Right atrium auricular region (tissue), 2 donors: ENCODE measurements at regions not wholly inside any gene's neighbourhood (a gene's known extent, or its start where the extent isn't known, plus 50 kb on each side); places are given as distances from the start of the nearest gene placed in this dataset.

Source experiments
- DNase-seq: peaks from one replicate; pipeline ENCODE4 v3.0.0-alpha.2; 2019; ENCODE audit warnings: low spot score
- H3K27ac ChIP-seq, 2 donors: fragments of 200-600 bp; sonication (generic); 1 replicate in 1 of 2; 2 replicates in 1 of 2; pipeline ENCODE4 v1.5.1; 2016 to 2019
- H3K27me3 ChIP-seq, 2 donors: fragments of 200-600 bp; sonication (generic); one replicate each; pipeline versions ENCODE4 v1.5.1 to v1.6.0; 2017 to 2019
- H3K36me3 ChIP-seq: fragments of 200-600 bp; sonication (generic); one replicate; pipeline ENCODE4 v1.5.1; 2016
- H3K4me1 ChIP-seq, 2 donors: fragments of 200-600 bp; sonication (generic); one replicate each; pipeline versions ENCODE4 v1.5.1 to v1.6.0; 2017 to 2019
- H3K4me3 ChIP-seq, 2 donors: fragments of 200-600 bp; sonication (generic); 1 replicate in 1 of 2; 2 replicates in 1 of 2; pipeline ENCODE4 v1.5.1; 2017 to 2019; ENCODE audit warnings: mild to moderate bottlenecking in 1 of 2, moderate library complexity in 1 of 2
- H3K9me3 ChIP-seq, 2 donors: fragments of 200-600 bp; sonication (generic); one replicate each; pipeline ENCODE4 v1.5.1; 2019
- CTCF ChIP-seq, 2 donors: fragments of 200-600 bp; sonication (generic); IDR thresholded peaks; one replicate each; pipeline ENCODE4 v1.5.1; 2019; ENCODE audit warnings: antibody characterized with exemption in 2 of 2

DNA sequence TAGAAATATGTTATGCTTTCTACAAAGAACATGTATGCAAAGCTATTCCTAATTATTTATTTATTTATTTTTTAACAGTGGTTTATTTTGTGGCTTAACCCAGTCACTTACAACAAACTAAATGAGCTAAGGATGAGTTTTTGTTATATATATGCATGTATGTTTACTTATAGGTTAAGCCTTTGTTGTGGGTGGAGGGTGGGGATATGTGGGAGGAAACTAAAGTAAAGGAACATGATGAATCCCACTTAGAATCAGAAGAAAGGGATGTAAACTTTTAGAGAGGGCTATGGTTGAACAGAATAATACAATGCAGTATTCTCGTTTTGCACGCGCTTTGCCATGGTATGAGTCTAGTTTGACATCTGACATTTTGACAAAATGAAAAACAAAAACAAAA lies 321.0 kb upstream of the RUNX1 start:
- no peak overlapping the region for H3K4me3 ChIP-seq
- H3K27ac ChIP-seq: no peak overlapping the region
- DNase-seq: no peak
- no peaks in the 10 kb centered on the region for H3K9me3 ChIP-seq
- TF ChIP-seq CTCF (IDR thresholded peaks at IDR 0.05): no peak
- H3K27me3 ChIP-seq: no peaks in the 10 kb centered on the region
- H3K4me1 ChIP-seq: no peaks in the 10 kb centered on the region
- H3K36me3 ChIP-seq: no peaks in the 10 kb centered on the region

DNA sequence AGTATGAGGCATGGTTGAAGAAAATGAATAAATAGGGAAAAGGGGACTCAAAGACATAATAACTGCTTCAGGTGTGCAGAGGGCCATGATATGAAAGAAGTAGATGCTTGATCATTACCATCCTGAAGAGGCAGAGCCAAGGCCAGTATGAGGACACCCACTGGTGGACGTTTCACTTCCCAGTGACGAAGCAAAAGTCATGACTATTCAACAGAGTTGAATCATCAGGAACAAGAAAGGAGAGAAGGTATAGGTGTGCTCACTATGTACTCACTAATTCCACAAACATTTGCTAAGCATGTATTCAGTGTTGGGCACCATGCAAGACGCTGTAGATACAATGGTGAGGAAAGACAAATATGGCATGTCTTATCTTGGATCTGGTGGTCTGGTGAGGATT lies 319.2 kb upstream of the RUNX1 start:
- no peaks in the 10 kb centered on the region for H3K27me3 ChIP-seq
- H3K4me1 ChIP-seq: no peaks in the 10 kb centered on the region
- no peaks in the 10 kb centered on the region for H3K36me3 ChIP-seq
- no peaks in the 10 kb centered on the region for H3K9me3 ChIP-seq
- TF ChIP-seq CTCF (IDR thresholded peaks at IDR 0.05): no peak
- no peak overlapping the region for H3K4me3 ChIP-seq
- H3K27ac ChIP-seq: no peak overlapping the region
- no peak for DNase-seq

DNA sequence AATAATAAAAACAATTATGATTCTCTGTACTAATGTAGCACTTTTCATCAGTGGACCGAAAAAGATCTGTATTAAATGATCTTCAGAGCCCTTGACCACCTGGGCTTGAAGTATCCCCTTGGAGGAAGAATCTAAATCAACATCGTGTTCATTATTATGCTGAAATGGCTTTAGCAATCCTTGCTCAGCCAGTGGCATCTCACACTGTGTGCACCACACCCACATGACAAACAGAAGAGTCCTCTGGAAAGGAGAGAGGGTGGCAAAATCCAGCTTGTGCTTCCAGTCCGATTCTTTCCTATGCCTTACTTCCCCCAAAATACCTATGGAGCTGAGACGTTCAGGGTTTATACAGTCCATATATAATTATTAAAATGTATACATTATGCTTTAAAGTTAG lies 318.5 kb upstream of the RUNX1 start:
- Histone ChIP-seq H3K9me3 (no peaks in the 10 kb centered on the region), H3K27me3 (no peaks in the 10 kb centered on the region), H3K4me1 (no peaks in the 10 kb centered on the region), H3K27ac (no peak overlapping the region), H3K36me3 (no peaks in the 10 kb centered on the region), H3K4me3 (no peak overlapping the region)
- no peak for DNase-seq
- TF ChIP-seq CTCF (IDR thresholded peaks at IDR 0.05): no peak

- TF ChIP-seq CTCF (IDR thresholded peaks at IDR 0.05): no peak
- H3K4me3 ChIP-seq: no peak overlapping the region
- no peaks in the 10 kb centered on the region for H3K4me1 ChIP-seq
- H3K27me3 ChIP-seq: no peaks in the 10 kb centered on the region
- no peaks in the 10 kb centered on the region for H3K9me3 ChIP-seq
- H3K27ac ChIP-seq: peak overlapping the region; percentile 2 to 64
- no peaks in the 10 kb centered on the region for H3K36me3 ChIP-seq
- no peak for DNase-seq
These were observed 317.4 kb upstream of the RUNX1 start for GRCh38 chr21:35366394-35367080.

DNA sequence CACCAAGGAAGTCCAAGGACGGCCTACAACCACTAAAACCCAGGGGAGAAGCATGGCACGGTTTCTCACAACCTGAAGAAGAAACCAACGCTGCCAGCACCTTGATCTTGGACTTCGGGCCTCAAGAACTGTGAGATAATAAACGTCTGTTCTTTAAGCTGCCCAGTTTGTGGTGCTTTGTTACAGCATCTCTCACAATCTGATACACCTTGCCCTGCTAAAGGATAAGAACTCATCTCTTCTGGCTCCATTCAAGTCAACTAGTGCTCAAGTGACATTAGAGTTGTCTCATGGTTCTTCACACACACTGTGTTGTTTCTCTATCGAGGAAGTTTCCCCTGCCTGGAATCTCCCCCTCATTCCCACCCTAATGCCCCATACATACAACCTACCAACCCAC lies 314.4 kb upstream of the RUNX1 start:
- Histone ChIP-seq H3K36me3 (no peaks in the 10 kb centered on the region), H3K4me3 (no peak overlapping the region), H3K9me3 (no peaks in the 10 kb centered on the region), H3K27me3 (no peaks in the 10 kb centered on the region), H3K4me1 (peaks cover 0 to 5% of the 10 kb centered on the region in 2 donors), H3K27ac (no peak overlapping the region)
- DNase-seq: no peak
- no peak for TF ChIP-seq CTCF (IDR thresholded peaks at IDR 0.05)

DNA sequence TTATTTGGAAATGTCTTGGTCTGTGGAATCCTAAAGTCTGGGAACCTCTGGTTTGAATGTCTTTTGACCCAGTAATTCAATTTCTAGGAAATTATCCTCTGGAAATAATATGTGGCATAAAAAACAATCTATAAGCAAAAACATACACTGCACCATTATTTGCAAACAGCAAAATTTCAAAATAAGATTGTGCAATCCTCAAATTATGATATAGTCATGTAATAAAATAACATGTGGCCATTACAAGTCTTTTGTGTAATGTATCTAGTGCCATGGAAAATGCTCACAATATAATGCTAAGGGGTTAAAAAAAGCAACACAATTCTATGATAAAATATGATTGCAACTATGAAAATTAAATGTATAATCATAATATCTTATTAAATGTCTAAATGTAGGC lies 312.9 kb upstream of the RUNX1 start:
- H3K4me1 ChIP-seq: peaks cover 0 to 6% of the 10 kb centered on the region in 2 donors
- H3K9me3 ChIP-seq: no peaks in the 10 kb centered on the region
- no peak overlapping the region for H3K27ac ChIP-seq
- H3K27me3 ChIP-seq: no peaks in the 10 kb centered on the region
- no peak overlapping the region for H3K4me3 ChIP-seq
- DNase-seq: no peak
- H3K36me3 ChIP-seq: no peaks in the 10 kb centered on the region
- TF ChIP-seq CTCF (IDR thresholded peaks at IDR 0.05): no peak
